ENCODE measurements at regions not wholly inside any gene's neighbourhood (a gene's known extent, or its start where the extent isn't known, plus 50 kb on each side); places are given as distances from the start of the nearest gene placed in this dataset.

Small RNA genes in the stretch of these regions (small RNA-seq; reads per million reads assigned to genes)
- gene AL513210.1, result 0 reads per million in 2 experiments

Data from SK-MEL-5 (cell line).